ENCODE measurements at regions not wholly inside any gene's neighbourhood (a gene's known extent, or its start where the extent isn't known, plus 50 kb on each side); places are given as distances from the start of the nearest gene placed in this dataset.
"Not testable (repeated sequence)": the region's sequence is repeated elsewhere in the genome, so short reads cannot be mapped to it uniquely, and the experiment has no call there.

- intact Hi-C loops (cut with DNase I; ENCODE audit: low total_unique reads): no loop called here
- Histone ChIP-seq H3K27me3 (no peaks in the 10 kb centered on the region), H3K9me3 (no peaks in the 10 kb centered on the region), H3K4me3 (no peak overlapping the region), H3K36me3 (no peaks in the 10 kb centered on the region), H3K4me1 (no peaks in the 10 kb centered on the region), H3K27ac (no peak overlapping the region)
- DNase-seq: no peak
- TF ChIP-seq CTCF (IDR thresholded peaks at IDR 0.05): no peak
Observed at GRCh38 chr3:150271591-150271960, 136.5 kb upstream of the TSC22D2 start.

GRCh38 chr3:150270883-150271590 is 137.1 kb upstream of the TSC22D2 start:
- Histone ChIP-seq H3K36me3 (no peaks in the 10 kb centered on the region), H3K9me3 (no peaks in the 10 kb centered on the region)

GRCh38 chr3:150270444-150270843 is 137.7 kb upstream of the TSC22D2 start:
- H3K36me3 ChIP-seq; H3K9me3 ChIP-seq; H3K4me3 ChIP-seq; DNase-seq; H3K4me1 ChIP-seq; H3K27me3 ChIP-seq; intact Hi-C loops (cut with DNase I; ENCODE audit: low total_unique reads); H3K27ac ChIP-seq: not testable (repeated sequence)

More at GRCh38 chr3:150270883-150271590, 137.1 kb upstream of the TSC22D2 start:
- no peak overlapping the region for H3K27ac ChIP-seq
- no peak for TF ChIP-seq CTCF (IDR thresholded peaks at IDR 0.05)
- no peak overlapping the region for H3K4me3 ChIP-seq
- H3K4me1 ChIP-seq: no peaks in the 10 kb centered on the region
- intact Hi-C loops (cut with DNase I; ENCODE audit: low total_unique reads): no loop called here
- no peaks in the 10 kb centered on the region for H3K27me3 ChIP-seq
- no peak for DNase-seq

GRCh38 chr3:150269526-150269925 is 138.6 kb upstream of the TSC22D2 start:
- Histone ChIP-seq H3K9me3 (no peaks in the 10 kb centered on the region), H3K27me3 (no peaks in the 10 kb centered on the region), H3K4me1 (no peaks in the 10 kb centered on the region), H3K27ac (no peak overlapping the region), H3K36me3 (no peaks in the 10 kb centered on the region), H3K4me3 (no peak overlapping the region)
- TF ChIP-seq CTCF (IDR thresholded peaks at IDR 0.05): no peak
- intact Hi-C loops (cut with DNase I; ENCODE audit: low total_unique reads): no loop called here
- DNase-seq: no peak

- Histone ChIP-seq H3K27ac (no peak overlapping the region), H3K27me3 (no peaks in the 10 kb centered on the region), H3K9me3 (no peaks in the 10 kb centered on the region), H3K36me3 (no peaks in the 10 kb centered on the region), H3K4me1 (no peaks in the 10 kb centered on the region), H3K4me3 (no peak overlapping the region)
- intact Hi-C loops (cut with DNase I; ENCODE audit: low total_unique reads): no loop called here
- no peak for TF ChIP-seq CTCF (IDR thresholded peaks at IDR 0.05)
- DNase-seq: no peak
Observed at GRCh38 chr3:150268426-150269391, 139.4 kb upstream of the TSC22D2 start.

- no peaks in the 10 kb centered on the region for H3K27me3 ChIP-seq
- H3K36me3 ChIP-seq: no peaks in the 10 kb centered on the region
- DNase-seq: no peak
- H3K4me3 ChIP-seq: no peak overlapping the region
- no peak for TF ChIP-seq CTCF (IDR thresholded peaks at IDR 0.05)
- H3K4me1 ChIP-seq: no peaks in the 10 kb centered on the region
- H3K9me3 ChIP-seq: no peaks in the 10 kb centered on the region
- H3K27ac ChIP-seq: no peak overlapping the region
- intact Hi-C loops (cut with DNase I; ENCODE audit: low total_unique reads): no loop called here
Observed at GRCh38 chr3:150267288-150267687, 140.8 kb upstream of the TSC22D2 start.
